GM18511 (cell line): ENCODE measurements at regions not wholly inside any gene's neighbourhood (a gene's known extent, or its start where the extent isn't known, plus 50 kb on each side); places are given as distances from the start of the nearest gene placed in this dataset.

ENCODE experiments used
- ATAC-seq: cut with Tn5 transposase; IDR thresholded peaks from one replicate; pipeline ENCODE4 v1.9.1; 2021; ENCODE audit warnings: mild to moderate bottlenecking, moderate library complexity; ENCODE audit not compliant: unreplicated experiment

DNA sequence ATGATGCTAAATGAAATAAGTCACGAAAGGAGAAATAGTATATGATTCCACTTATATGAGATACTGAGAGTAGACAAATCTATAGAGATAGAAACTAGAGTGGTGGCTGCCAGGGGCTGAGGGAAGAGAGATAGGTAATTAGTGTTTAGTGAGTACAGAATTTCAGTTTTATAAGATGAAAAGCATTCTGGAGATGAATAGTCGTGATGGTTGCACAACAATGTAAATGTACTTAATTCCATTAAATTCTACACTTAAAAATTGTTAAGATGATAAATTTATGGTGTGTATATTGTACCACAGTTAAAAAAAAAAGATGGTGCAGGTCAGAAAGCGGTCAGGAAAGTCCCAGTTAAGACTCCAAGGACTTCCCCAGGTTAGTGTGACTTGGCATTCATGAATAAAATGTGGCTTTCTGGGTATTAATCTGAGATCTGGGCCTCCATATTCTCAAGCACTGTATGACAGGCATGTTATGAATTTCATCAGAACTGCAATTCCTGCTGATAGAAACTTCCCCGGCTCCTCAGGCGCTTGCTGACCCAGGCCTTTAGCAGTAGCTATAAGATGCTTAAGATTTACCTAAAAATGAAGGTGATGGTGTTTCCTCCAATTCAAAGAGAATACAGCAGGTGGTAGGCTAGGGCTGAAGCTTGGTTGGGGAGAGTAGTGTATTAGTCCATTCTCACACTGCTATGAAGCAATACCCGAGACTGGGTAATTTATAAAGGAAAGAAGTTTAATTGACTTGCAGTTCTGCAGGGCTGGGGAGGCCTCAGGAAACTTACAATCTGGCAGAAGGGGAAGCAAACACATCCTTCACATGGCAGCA, 115.3 kb upstream of the SOX9 start:
- ATAC-seq = peak; percentile 63

DNA sequence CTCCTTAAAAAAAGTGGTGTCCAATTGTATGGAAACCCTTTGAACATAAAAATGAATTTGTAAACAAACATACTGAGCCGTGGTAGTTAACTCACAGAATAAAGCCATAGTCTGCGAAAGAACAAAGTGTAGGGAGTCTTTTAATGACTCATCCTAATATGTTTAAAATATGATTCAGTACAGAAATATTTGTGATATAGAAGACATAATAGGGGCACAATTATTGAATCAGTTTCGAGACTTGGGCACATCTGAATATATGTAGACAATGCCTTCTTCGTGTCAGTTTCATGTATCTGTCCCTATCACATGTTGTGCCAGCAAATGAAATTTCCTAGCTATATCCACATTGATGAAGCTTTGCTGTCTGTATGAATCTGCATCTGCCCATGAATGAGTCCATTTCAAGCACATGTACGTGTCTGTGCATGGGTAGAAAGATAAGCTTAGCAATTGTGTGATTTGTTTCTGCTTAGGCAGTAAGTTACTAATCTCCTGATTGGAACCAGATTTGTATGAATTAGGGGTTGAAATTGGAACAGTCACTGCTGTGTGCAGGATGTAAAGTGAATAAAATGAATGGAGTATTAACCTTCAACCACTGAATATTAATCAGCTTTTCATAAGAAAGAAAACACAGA, 112.5 kb upstream of the SOX9 start:
- ATAC-seq = no peak

DNA sequence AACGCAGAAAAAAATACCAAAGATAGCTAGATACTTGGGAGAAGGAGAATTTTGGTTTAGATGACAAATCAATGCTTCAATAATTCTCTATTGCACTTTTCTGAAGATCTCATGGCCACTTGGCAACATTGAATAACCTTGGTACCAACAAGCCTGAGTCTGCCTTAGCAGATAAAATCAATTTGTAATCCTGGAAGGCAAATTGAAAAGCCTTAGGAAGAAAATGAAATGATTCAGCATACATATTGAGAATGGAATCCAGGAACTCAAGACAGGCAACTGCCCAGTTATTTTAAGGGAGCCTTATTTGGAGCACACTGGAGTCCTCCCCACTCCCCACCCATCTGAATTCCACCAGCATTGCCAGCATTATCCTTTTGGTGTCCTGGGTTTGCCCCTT, 109.3 kb upstream of the SOX9 start:
- ATAC-seq = no peak

DNA sequence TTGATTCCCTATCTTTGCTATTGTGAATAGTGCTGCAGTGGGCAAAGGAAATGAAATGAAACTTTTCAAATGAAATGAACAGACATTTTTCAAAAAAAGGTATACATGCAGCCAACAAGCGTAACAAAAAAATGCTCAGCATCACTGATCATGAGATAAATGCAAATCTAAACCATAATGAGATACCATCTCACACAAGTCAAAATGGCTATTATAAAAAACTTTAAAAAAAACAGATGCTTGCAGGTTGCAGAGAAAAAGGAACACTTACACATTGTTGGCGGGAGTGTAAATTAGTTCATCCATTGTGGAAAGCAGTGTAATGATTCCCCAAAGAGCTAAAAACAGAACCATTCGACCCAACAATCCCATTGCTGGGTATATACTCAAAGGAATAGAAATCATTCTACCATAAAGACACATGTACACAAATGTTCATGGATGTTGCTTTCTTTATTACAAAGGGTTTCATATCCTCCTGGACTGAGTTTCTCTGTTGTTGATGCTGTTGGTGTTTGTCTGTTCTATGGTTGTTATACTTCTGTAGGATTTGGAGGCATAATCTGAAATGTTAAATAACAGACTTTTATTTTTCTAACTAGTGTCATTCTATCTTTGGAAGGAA, 99.3 kb upstream of the SOX9 start:
- ATAC-seq = peak; percentile 60

DNA sequence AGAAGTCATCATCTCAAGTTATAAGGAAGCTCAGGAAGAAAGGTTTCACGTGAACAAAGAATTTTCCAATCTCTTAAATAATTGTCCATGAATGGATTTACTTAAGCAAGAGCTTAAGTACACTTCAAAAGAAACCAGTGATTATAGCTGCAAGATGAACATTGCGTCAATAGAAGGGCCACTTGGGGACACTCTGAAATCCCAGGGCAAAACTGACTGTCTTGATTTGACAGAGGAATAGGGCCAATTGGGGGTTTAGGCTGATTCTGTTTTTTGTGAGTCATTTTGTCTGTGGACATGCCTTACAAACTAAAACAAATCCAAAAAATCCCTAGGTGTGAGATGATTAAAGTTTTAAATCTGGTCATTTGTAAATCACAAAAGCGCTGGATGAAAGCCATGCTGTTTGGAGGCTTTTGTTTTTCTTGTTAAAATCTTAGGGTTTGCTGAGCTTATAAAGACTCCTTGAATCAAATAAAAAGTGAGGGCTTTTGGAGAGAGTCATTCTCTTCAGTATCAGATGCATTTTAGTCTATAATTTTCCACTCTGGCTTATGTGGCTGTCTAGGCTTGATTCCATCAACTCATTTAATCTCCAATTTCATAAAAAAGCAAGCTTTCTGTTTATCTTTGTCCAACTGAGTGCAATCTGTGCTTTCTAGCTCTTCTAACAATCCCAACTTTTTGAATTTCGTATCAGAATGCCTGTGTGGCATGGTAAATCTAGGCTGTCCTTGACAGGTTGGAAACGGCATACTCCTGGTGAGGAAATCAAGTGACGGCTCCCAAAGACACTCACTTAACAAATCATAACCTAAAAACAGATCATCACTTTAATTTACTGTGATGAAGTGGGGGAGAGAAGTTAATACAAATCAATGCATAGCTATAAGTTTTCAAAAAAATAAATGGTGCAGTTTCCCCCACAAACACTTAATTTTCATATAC, 98.2 kb upstream of the SOX9 start:
- ATAC-seq = no peak

DNA sequence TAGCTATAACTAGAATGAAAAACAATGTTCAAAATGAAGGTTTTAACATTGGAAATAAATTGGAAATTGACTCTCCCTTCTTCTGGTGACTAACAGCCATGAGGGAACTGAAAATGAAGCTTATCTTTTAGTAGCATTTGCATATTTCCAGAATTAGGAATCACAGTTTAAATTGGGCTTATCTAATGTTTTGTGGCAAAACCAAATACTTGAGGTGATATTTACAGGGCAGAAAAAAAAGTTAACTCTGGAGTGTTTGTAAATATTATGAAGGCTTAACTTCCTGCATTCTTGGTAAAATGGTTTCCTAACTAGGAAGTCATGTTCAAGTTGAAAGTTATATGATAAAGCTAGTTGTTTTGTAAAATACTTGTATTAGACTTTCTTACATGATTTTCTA, 96.4 kb upstream of the SOX9 start:
- ATAC-seq = no peak

DNA sequence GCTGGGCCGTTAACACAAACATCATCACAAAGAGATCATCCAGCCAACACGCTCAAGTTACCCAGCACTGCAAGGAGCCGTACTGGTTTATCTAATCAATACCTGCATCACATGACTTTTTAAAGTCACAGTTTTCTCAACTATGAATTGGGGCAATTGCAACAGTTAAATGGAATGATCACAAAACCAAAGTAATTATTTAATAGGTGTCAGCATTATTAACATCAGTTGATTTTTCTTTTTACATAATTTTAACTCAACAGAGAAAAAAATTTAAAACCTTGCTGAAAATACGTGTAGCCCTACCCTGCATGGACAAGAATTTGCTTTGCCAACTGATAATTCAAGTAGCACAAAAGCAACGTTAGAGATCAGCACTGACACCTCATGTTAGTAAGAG, 95.7 kb upstream of the SOX9 start:
- no peak for ATAC-seq

DNA sequence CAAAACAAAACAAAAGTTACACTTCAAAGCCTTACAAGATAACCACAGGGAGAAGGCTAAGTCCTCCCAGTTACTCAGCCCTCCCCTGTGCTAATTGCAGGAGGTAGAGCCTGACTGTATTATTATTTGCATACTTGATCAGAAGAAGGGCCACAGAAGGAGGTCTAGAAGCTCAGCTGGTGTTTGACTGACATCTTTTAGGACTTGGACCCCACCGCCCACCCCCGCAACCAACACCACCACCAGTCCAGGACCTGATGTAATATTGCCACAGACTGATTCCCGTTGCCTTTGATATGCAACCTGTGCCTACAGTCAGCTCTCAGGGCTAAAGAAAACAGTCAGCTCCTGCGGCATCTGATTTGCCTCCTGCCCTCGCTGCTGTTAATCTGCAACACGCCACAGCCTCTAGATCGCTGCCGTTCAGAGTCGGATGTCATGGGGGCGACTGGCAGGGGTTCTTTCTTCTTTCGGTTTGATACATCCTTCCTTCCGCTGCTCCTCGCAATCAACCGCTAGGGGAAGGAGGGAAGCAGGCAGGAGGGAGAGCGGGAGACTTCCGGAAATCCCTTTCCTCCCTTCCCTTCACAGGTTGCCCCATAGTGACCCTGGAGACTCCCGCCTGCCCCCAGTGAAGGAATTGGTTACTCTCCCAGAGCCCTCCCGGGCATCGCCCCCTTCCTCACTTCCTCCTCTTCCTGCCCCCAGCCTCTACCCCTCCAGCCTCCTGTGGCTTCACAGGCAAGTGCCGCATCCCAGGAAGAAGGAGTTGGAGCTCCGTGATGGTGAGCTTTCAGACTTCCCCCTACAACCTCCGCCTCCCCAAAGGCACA, 90.5 kb upstream of the SOX9 start:
- peak; percentile 83 for ATAC-seq

DNA sequence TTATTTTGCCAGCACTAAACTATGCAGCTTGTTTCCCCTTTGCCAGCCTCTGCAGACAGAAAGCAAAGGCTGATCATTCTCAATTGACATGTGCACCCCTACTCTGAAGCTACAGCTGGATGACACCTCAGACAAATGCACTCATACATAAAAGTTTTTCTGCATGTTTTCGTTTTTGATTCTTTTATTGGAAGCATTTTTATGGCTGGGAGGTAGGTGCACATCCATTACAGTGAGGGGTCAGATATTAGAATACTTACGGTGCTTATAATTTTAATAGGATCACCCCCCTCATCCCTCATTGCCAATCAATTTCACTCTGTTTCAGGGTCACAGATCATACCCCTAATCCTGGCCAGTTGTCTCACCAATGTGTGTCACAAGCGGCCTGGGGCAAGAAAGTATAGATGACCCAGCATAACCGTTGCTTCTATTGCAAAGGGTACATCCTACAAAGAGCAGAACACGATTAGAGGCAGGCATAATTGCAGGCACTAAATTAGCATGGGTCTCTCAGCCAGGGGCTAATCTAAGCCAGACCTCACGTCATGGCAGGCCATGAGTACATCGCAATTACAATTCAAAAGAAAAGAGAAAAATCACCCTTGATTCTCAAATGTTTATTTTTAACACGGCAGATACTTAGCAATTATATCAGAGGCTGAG, 89.5 kb upstream of the SOX9 start:
- ATAC-seq = no peak

DNA sequence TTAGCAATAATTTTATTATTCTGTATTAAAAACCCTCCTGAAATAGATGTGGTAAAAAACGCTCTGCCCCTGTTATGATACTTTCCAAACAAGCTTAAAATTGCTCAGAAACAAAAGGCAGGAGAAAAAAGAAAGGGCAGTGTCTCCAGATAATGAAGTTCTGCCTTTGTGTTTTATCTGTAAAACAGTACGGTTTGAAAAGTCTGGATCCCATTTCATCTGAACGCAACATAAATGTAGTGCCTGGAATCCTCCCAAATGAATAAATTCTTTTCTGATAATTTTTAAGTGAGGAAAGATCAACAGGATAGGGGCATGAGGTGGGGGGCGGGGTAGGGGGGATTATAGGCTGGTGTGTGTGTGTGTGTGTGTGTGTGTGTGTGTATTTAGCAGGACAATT, 87.5 kb upstream of the SOX9 start:
- no peak for ATAC-seq

DNA sequence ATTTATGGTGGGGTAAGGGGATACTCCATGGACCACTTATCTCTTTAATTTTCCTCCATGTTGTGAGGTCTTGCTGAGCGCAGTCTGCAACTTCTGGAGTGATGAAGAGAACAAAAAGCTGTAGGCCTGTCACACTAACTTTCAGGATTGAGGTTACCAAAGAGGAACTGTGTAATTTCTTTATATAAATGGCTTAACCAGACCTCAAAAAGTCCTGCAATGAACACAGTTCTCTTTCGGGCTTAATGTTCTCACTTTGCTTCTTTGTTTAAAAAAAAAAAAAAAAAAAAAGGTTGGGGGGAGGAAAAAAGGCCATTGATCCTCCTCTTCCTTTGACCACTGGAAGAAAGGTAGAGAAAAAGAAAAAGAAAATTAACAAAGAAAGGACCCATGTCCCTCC, 86.8 kb upstream of the SOX9 start:
- ATAC-seq = peak; percentile 45

DNA sequence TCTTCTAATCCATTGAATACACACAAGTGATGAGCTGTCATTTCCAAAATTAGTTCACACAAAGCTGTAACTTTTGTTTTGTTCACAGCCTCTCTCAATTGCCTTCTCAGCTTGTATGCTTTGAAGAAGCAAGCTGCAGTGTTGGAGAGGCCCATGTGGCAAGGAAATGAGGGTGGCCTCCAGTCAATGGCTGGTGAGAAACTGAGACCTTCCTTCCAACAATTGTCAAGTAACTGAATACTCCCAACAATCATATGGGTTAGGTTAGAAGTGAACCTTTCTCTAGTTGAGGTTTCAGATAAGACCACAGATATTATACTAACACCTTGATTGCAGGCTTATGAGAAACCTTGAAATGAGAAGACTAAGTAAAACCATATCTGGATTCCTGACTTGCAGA, 82.4 kb upstream of the SOX9 start:
- ATAC-seq = no peak

DNA sequence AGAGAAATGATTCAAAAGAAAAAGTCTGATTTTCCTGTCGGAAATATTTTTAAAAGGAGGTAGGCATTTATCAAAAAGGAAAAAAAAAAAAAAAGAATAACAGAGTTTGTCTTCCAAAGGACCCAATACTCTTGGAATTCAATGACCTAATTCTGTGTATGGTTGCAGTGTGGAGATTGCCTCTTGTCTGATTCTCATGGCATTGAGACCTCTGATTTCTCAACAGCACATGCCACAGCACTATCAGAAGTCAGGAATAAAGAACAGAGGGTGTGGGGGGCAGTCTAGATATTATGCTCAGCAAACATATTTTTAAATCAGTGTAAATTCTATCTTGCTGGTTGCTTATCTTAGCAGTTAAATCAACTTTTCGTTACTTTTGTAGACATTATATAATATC, 81.3 kb upstream of the SOX9 start:
- no peak for ATAC-seq

DNA sequence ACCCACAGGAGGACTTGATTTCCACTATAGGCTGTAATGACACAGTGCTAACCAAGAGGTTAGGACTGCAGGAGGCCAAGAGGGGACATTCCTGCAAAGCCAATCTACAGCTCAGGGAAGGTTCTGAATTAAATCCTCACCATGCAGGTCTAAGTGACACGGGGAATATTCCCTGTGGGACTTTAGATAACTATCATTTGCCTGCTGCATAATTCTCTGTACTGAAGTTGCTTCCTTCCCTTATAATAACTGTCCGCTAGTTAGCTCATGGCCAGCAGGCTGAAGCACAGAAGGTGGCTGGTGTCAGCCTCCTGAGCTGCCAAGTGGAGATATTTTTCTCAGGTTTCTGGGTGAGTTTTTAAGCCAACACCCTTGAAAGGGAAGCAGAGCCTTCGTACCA, 74.6 kb upstream of the SOX9 start:
- no peak for ATAC-seq

DNA sequence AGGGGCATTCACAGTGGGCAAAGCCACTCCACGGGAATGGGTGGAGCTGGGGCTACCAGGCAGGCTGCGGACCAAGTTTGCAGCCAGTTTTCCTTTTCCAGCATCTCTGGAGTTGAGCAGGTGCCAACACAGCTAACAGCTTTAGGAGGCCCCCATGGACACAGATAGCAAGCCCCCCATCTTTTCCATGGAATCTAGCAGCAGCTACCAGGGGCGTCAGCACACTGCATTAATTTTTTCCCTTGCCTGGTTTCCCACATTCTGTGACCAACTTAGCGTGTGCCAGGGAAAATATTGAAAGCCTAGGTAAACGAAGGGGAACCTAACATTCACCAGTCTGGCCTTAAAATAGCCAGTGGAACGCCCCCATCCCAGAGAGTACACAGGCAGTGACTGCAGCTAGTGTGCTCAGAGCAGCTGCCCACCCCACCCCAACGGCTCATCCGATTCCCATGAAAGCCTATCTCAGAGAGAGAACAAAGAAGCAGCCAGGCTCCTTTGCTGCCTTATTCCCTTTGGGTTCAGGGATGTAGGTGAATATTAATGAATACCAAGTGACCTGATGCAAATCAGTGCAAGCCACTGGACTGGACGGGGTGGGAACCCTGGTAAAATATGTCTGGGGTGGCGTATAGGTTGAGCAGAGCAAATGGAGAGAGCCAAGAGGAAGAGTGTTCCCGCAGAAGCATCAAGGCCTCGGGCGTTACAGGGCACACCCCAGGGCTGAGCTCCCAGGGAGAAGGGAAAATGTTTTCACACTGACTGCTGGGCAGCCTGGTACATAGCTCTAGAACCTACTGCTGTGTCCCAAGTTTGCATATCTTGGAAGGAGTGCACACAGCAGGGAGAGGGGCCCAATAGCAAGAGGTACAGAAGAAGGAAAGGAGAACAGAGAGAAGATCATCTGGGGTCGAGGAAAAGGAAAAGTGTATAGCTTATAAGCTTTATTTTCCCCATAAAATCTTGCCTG, 73.9 kb upstream of the SOX9 start:
- no peak for ATAC-seq

DNA sequence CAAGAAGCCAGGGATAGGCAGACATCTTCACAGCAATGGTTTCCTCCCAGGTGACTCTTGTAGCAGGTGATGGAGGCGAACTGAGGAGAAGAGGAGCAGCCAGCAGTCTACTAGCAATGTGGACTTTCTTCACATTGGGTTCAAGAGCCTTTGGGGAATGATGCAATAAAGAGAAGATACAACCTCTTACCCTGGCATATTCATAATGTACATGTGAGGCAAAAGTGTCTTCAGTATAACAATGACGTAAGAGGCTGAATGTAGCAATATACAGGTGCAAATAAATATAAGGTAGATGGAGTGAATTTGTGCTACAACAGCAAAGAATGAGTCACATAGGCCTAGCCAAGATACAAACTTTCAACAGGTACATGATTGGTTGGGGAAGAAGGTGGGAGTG, 70.9 kb upstream of the SOX9 start:
- ATAC-seq = no peak

DNA sequence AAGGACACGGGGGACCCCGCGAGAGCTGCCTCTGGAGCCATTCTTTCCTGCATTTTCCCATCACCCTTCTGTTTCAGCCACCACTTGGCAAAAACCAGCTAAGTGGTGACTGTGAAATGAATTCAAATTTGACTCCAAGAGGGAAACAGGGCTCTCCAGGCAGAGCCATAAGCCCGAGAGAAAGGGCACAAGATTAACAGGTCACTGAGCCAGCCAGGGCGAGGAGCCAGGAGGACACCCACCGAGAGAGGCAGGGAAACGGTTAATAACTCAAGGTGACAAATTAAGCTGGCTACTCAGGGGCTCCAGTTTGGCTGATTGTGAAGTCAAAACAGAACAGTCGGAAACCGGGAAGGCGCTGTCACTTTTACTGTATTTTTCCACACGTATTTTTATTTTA, 67.8 kb upstream of the SOX9 start:
- no peak for ATAC-seq

DNA sequence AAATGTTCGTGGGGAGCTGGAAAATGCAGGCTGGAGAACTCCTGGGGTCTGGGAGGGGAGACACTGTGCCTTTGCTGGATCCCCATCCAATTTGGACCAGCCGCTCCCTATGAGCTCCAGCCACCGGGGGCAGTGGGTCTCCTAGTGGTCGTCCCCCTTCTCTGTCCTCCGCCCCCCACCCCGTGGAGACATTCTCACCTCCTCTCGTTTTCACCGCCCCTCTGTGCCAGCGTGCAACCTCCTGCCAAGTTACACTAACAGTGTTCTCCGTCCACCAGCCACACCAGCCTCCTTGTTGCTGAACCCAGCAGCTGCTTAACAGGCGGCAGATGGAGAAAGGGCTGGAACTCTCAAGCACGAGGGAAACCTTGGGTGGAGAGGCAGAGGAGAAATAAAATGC, 67.4 kb upstream of the SOX9 start:
- no peak for ATAC-seq

DNA sequence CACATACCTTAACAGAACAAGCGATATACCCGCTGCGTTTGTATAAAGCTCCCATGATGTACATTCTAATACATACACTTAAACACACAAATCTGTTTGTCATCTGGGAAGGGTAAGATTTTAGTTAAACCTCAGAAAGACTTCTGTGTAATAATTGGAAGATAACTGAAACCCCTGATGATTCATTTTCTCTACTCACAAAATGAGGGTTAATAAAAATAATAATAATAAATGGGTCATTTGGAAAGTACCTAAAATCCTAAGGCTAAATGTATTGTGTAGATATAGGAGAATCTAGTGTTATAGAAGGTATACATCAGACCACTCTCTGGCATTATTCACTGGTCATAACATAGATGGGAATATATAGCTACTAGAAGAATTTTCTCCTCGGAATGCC, 64.7 kb upstream of the SOX9 start:
- peak; percentile 42 for ATAC-seq
